Skin of body (tissue), 1 donor: ENCODE measurements at regions not wholly inside any gene's neighbourhood (a gene's known extent, or its start where the extent isn't known, plus 50 kb on each side); places are given as distances from the start of the nearest gene placed in this dataset.
"Not testable (repeated sequence)": the region's sequence is repeated elsewhere in the genome, so short reads cannot be mapped to it uniquely, and the experiment has no call there.

Source experiments
- DNase-seq: peaks from one replicate; lab custom pipeline; 2025; lab: John Stamatoyannopoulos, UW

DNA sequence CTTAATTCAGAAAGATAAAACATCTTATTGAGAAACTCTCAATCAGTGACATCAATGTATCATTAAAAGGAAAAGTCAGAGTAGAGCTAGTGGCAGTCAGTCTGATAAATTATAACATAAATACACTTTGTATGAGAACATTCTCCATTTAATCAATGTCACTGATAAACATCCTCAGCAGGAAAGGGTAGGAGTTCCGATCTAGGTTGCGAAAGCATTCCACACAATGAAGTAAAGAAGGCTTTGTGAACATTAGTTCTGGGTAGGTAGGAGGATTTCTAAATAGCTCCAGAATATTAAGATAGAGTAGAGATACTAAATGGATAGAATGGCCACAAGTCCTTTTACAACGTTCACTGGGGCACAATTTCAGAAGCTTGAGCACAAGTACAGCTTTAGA lies 179.7 kb upstream of the MALRD1 start:
- DNase-seq: no peak

DNA sequence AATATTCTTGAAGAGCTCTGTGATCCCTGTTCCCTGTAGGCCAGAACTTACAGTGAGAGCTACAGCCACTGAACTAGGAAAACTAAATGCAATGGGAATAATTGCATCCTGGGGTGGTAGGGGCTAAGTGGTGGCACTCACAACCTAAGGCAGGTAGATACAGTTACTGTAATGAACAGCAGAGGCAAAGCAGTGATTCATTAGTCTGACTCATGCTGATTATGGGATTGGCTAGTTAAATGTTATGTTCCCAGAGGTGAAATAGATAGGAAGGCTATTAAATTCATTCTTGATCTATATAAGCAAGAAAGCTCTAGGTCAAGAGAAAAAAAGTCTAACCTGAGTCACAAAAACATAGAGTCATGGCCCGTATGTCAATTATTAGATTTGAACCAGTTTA lies 173.1 kb upstream of the MALRD1 start:
- DNase-seq: no peak

DNA sequence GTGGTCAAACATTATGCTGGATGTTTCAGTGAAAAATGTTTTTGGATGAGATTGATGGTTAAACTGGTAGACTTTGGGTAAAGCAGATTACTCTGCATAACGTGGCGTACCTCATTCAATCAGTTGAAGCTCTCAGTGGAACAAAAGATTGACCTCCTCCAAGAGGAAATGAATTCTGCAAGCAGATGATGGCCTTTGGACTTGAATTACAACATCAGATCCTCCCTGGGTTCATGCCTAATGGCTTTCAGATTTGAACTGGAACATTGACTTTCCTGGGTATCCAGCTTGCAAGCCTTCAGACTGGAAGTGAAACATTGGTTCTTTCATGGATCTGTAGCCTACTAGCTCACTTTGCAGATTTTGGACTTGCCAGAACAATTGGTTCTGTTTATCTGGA lies 169.3 kb upstream of the MALRD1 start:
- DNase-seq: no peak

DNA sequence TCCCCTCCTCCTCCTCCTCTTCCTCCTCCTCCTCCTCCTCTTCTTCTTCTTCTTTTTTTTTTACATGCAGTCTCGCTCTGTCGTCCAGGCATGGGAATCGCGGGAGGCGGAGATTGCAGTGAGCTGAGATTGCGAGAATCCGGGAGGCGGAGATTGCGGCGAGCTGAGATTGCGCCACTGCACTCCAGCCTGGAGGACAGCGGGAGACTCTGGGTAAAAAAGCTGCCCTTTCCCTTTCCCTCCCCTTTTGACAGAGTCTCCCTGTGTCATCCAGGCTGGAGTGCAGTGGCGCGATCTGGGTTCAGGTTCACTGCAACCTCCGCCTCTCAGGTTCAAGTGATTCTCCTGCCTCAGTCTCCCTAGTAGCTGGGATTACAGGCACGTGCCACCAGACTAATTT lies 168.1 kb upstream of the MALRD1 start:
- DNase-seq: no peak

DNA sequence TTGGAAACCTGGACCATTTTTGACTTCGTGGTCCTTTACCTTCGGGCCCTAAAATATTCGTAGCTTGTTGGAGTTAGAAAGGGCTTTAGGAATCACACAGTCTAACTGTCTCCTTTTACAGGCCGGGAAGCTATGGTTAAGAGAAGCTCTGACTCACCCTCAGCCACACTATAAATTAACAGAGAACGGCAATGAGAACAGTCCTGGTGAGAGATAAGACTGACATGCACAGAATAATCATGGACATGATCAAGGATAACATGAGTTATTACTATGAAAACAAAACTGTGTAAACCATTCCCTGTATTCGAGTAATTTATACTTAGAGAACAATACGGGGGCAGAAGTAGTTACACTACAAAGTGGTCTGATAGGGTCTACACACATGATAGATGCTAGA lies 162.5 kb upstream of the MALRD1 start:
- DNase-seq: no peak

DNA sequence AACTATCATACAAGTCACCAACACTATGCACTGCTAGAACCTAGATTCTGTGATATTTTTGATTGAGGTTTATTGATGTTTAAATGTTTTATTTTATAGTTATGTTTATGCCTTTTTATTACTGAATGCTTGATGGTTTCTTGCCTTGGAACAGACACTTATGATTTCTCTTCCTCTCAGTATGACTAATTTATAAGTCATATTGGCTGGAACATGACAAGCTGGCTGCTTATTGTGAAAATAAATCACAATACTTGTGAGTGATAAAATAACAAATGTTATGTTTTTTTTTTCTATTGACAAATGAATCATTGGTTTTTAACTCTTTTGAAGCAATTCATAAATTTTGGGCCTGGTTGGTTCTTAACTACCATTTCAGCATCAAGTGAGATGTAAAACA lies 142.0 kb upstream of the MALRD1 start:
- no peak for DNase-seq

DNA sequence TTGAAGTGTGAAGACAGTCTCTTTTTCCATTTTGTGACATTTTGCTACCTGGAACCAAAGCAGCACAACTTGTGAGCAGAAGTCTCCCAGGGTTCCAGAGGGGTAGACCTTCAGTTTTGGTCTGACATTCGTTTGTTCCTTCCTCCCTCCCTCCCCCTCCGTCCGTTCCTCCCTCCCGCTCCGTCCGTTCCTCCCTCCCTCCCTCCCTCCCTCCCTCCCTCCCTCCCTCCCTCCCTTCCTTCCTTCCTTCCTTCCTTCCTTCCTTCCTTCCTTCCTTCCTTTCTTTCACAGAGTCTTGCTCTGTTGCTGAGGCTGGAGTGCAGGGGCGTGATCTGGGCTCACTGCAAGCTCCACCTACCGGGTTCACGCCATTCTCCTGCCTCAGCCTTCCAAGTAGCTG lies 131.2 kb upstream of the MALRD1 start:
- not testable (repeated sequence) for DNase-seq

DNA sequence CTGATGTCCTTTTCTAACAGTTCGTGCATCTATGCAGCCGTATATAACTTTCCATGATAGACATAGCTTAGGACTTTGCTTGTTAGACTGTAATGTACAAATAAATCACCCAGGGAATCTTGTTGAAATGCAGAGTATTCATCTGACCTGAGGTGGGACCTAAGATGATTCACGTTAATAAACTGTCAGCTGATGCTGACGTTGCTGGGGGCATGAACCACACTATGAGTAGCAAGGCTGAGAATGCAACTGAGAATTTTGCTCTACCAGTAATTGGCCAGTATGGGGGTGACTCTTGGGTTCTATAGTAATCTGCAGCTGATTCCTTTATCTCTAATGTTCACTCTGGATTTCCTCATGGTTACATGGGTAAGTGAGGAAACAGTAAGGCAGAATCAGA lies 130.1 kb upstream of the MALRD1 start:
- DNase-seq: no peak

DNA sequence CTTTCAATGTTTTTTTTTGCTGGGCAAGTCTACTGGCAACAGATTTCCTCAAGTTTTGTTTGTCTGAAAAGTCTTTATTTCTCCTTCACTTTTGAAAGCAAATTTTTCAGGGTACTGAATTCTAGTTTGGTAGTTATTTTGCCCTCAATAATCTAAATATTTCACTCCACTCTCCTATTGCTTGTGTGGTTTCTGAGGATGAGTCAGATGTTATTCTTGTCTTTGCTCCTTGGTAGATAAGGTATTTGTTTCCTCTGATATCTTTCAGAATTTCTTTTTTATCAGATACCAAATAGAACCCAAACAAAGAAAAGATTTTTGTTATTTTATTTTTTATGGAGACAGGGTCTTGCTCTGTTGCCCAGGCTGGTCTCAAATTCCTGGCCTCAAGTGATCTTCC lies 99.2 kb upstream of the MALRD1 start:
- no peak for DNase-seq

DNA sequence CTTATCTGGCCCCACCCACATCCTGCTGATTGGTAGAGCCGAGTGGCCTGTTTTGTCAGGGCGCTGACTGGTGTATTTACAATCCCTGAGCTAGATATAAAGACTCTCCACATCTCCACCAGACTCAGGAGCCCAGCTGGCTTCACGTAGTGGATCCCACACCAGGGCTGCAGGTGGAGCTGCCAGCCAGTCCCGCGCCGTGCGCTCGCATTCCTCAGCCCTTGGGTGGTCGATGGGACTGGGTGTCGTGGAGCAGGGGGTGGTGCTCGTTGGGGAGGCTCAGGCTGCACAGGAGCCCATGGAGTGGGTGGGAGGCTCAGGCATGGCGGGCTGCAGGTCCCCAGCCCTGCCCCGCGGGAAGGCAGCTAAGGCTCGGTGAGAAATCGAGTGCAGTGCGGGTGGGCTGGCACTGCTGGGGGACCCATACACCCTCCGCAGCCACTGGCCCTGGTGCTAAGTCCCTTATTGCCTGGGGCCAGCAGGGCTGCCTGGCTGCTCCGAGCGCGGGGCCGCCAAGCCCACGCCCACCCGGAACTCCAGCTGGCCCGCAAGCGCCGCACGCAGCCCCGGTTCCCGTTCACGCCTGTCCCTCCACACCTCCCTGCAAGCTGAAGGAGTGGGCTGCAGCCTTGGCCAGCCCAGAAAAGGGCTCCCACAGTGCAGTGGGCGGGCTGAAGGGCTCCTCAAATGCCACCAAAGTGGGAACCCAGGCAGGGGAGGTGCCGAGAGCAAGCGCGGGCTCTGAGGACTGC lies 97.4 kb upstream of the MALRD1 start:
- DNase-seq: not testable (repeated sequence)

DNA sequence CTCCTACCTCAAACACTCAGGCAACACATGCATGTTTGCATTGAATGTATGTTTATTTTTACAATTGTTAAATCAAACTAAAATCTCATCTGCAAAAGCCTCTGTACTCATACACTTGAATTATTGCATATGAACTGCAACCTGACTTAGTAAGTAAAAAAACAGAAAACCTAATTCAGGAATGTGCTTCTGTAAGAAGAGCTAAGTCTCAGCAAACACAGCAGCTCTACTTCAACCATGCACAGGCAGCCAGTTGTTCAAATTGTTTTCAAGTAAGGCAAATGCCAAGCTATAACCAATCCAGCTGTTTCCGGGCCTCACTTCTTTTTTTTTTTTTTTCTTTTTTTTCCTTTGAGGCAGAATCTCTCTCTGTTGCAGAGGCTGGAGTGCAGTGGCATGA lies 93.5 kb upstream of the MALRD1 start:
- DNase-seq: no peak

DNA sequence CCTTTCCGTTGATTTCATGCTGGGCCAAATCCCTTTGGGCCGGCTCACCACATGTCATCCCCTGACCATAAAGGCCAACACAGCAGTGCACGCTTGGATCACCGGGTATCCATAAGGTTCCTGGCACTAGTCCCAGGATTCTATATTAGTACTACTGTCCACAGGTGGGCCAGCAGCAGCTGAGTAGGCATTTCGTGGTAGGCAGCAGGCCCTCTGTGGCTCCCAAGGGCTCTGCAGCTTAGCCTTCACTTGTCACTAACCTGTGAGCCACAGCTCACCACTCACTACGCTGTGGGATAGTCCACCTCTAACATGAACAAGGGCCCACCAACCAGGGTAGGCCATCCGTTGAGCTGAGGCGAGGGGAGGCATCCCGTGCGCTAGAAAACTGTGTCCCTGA lies 89.2 kb upstream of the MALRD1 start:
- no peak for DNase-seq

DNA sequence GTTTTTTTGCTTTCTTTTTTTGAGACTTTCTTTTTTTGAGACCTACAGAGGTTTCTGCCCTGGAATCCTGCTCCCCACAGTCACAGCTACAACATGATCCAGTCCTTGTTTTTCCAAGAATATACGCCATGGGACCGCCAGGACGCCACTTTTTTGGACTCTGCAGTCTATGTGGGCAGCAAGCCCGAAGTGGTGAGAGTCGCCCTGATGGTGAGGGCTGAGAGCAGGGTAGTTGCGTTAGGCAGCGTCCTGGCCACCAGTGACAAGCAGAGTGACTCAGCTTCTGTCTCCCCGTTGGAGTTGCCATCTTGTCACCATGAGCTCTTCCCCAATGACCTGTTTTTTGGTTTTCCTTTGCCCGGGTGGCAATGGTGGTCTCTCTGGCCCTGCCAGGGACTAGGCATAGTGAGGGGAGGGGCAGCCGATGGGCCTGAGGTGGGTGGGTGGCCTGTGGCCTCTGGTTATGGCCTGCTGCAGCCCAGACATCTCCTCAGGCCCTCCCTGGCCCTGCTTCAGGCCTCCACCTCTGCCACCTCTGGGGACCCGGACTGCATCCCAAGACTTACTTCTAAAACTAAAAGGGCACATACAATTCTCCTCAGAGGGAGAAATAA lies 88.0 kb upstream of the MALRD1 start:
- DNase-seq: no peak

DNA sequence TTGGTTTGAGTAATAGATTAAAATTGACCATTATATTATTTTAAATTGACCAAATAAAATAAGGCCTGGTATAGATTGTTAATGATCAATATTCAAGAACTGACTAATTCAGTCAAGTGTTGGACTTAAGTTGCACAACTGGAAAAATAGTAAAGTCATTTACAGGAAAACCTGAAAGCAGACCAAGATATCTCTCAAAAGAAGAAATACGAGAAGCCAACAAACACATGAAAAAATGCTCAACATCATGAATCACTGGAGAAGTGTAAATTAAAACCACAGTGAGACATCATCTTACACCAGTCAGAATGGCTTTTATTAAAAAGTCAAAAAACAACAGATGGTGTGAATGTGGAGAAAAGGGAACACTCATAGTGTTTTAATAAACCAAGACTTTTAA lies 80.4 kb upstream of the MALRD1 start:
- DNase-seq: peak; percentile 26

DNA sequence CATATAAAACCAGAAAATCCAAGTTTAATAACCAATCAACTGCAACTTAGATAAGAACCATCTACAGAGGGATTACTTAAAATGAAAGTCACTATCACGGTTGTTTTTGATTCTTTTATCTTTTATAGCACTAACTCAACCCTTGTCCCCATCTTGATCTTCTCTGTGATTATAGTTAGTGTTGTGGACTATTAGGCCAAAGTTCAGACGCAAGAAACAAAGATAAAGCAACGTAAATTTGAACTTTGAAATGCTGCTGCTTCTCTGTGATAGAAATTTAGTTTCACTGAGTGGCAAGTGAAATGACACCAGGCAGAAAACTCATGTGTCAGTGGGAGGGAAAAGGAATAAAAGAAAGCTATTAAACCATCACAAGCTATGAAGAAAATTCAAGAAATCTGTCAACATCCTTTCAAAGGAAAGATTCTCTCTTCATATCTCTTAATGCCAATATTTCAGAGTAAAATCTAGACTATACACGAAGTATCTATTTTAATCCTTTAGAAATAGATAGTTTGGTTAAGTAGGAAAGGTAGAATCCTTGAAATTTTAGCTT lies 71.8 kb upstream of the MALRD1 start:
- DNase-seq: no peak

DNA sequence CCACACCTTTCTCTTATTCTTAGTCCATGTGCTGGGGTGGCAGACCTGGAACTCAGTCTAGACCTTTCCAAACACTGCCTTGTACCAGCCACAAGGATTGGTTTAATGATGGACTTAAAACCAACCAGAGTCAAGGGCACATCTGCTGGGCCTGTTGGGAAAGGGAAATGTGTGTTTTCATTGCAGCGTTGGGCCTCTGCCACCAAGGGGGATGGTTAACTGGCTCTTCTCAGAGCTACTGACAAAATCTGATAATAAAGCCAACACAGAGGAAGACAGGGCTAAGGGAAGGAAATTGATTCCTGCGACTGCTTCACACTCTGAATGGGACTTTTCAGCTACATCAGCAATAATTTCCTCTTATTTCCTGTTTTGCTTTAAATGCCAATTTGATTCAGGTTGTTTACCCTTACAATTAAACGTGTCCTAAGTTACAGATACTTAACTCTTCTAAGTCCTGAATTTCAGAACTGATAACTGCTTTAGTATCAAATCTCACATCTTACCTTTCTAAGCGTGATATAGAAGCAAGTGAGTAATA lies 68.4 kb upstream of the MALRD1 start:
- DNase-seq: peak; percentile 2

DNA sequence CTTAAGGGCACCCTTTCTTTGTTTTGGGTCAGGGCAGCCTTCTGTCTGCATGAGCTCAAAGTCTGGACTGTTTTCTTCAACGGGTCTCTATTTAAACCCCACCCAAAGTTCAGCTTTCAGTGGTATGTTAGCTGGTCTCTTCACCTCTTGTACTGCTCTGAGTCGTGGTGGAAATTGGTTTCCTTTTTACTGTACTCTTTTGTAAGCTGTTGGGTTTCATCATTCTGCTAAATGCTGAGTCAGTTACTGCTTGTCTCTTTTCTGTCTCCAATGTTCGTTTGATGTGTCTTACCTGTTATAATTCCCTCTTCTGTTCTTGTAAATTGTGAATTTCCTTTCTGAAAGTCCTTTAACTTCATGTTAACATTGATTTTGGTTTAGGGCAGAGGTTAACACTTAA lies 64.1 kb upstream of the MALRD1 start:
- no peak for DNase-seq

DNA sequence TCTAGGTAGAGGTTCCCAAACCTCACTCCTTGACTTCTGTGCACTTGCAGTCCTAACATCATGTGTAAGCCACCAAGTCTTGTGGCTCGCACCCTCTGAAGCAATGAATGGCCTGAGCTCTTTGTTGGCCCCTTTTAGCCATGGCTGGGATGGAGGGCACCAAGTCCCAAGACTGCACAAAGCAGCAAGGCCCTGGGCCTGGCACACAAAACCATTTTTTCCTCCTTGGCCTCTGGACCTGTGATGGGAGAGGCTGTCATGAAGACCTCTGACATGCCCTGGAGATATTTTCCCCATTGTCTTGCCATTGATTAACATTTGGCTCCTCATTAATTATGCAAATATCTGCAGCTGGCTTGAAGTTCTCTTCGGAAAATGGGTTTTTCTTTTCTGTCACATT lies 60.3 kb upstream of the MALRD1 start:
- no peak for DNase-seq
